ENCODE measurements at regions not wholly inside any gene's neighbourhood (a gene's known extent, or its start where the extent isn't known, plus 50 kb on each side); places are given as distances from the start of the nearest gene placed in this dataset.

DNA sequence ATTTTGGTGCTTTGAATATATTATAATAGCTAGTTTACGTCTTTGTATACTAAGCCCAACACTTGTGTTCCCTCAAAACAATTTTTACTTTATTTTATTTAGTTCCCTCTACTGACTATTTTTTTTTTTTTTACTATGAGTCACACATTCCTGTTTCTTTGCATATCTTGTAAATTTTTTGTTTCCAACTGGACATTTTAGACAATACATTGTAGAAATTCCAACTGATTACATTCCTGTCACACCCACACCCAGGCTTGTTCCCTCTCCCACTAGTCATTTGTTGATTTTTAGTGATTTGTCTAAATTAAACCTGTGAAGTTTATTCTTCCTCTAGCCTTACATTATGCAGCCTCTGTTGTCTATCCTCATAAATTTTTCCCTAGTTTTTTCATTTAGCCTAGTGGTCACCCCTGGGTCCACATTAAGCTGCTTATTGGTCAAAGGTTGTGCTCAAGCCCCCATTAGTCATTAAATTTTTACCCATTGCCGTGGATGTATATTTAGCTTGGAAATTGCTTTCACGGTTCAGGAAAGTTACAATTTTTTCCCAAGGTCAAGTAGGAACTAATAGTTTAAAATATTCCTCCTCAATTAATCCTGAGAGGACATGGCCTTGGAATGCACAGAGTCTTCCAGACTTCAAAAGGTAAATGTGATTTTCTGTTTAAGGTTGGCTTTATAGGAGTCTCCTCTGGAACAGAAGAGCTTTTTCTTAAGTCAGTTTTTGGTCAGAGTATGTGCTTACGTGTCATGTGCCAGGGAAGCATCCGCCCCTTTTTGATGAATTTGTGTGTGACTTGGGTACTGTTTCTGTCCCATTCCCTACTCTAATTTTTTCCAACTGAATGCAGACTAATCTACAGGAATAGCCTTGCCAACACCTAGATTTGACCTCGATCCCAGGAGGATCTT is 207.6 kb upstream of the TMEM72 start:
- Histone ChIP-seq H3K27me3 (no peaks in the 10 kb centered on the region), H3K9me3 (no peaks in the 10 kb centered on the region), H3K36me3 (no peaks in the 10 kb centered on the region), H3K4me3 (replicated peaks in 1 of 3) (no peak overlapping the region), H3K4me1 (no peaks in the 10 kb centered on the region), H3K27ac (no peak overlapping the region)
- intact Hi-C loops (cut with DNase I) = no loop called here
- 78 to 89% methylated on average over 6 of the region's 6 CpGs for WGBS, 2 donors
- TF ChIP-seq, protein P1, sequence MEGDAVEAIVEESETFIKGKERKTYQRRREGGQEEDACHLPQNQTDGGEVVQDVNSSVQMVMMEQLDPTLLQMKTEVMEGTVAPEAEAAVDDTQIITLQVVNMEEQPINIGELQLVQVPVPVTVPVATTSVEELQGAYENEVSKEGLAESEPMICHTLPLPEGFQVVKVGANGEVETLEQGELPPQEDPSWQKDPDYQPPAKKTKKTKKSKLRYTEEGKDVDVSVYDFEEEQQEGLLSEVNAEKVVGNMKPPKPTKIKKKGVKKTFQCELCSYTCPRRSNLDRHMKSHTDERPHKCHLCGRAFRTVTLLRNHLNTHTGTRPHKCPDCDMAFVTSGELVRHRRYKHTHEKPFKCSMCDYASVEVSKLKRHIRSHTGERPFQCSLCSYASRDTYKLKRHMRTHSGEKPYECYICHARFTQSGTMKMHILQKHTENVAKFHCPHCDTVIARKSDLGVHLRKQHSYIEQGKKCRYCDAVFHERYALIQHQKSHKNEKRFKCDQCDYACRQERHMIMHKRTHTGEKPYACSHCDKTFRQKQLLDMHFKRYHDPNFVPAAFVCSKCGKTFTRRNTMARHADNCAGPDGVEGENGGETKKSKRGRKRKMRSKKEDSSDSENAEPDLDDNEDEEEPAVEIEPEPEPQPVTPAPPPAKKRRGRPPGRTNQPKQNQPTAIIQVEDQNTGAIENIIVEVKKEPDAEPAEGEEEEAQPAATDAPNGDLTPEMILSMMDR (IDR thresholded peaks at IDR 0.05) = no peak
- no peak for TF ChIP-seq POLR2A (IDR thresholded peaks at IDR 0.05)
- no peak for DNase-seq

DNA sequence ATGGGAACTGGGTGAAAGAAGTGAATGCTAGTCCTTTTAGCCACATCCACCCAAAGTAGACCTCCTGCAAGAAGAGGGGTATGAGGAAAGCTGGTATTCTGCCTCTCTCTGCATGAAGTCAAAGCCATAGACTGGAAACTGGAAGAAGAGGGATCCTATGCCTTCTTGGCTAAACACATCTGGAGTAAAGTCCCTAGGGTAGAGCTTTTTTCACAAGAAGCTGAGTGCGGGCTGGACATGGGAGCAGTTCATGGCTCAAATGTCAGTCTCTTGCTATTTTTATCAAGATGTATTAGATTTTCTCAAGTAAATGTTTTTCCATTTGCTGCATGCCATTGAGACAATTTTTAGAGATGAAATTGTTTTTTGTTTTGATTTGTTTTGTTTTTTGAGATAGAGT is 206.5 kb upstream of the TMEM72 start:
- no peaks in the 10 kb centered on the region for H3K27me3 ChIP-seq
- no peak for DNase-seq
- H3K4me3 ChIP-seq (replicated peaks in 1 of 3) = no peak overlapping the region
- H3K9me3 ChIP-seq = no peaks in the 10 kb centered on the region
- H3K27ac ChIP-seq = no peak overlapping the region
- WGBS, 2 donors = 82 to 93% methylated on average over 1 of the region's 1 CpG
- H3K36me3 ChIP-seq = no peaks in the 10 kb centered on the region
- intact Hi-C loops (cut with DNase I) = no loop called here
- no peak for TF ChIP-seq POLR2A (IDR thresholded peaks at IDR 0.05)
- TF ChIP-seq, protein P1 (IDR thresholded peaks at IDR 0.05) = no peak
- no peaks in the 10 kb centered on the region for H3K4me1 ChIP-seq

DNA sequence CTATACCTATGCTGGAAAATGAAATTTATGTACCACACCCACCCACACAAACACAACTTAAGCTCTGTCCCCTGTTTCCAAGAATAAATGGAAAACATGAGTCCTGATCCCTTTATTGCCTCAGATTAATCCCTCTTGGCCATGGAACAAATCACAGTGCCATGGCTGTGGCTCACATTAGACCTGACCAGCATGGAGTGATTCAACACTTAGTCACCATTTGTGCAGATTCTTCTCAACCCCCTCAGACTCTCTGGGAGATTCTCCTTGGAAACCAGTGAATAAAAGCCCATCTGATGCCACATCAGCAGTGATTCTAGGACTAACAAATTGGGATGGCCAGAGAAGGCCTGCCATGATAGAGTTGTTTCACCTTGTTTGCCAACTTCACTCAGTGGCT is 204.4 kb upstream of the TMEM72 start:
- no peak for DNase-seq
- intact Hi-C loops (cut with DNase I) = no loop called here
- no peaks in the 10 kb centered on the region for H3K27me3 ChIP-seq

DNA sequence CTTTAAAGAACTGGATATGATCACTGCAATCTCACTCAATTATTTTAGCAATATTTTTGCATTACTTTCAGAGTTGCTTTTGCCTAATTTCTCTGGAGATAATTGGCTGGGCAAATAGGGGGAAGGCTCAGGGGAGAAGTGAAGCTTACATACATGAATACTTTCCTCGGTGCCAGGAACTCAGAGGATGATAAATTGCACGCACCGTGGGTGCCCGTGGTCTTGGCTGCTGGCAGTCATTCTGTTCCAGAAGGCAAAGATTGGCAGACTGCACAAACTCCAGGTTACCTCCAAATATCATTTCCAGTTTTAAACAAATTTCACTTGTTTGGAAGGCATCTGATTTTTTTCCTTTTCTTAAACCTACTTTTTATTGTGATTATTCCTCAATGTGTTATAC is 197.8 kb upstream of the TMEM72 start:
- no peak overlapping the region for H3K4me3 ChIP-seq (replicated peaks in 1 of 3)
- 72 to 83% methylated on average over 4 of the region's 4 CpGs for WGBS, 2 donors
- TF ChIP-seq, protein P1 (IDR thresholded peaks at IDR 0.05) = no peak
- TF ChIP-seq POLR2A (IDR thresholded peaks at IDR 0.05) = no peak

More for the DNA sequence above, 204.4 kb upstream of the TMEM72 start:
- no peaks in the 10 kb centered on the region for H3K4me1 ChIP-seq
- no peaks in the 10 kb centered on the region for H3K9me3 ChIP-seq
- H3K4me3 ChIP-seq (replicated peaks in 1 of 3) = no peak overlapping the region
- no peaks in the 10 kb centered on the region for H3K36me3 ChIP-seq
- no peak for TF ChIP-seq POLR2A (IDR thresholded peaks at IDR 0.05)
- TF ChIP-seq, protein P1 (IDR thresholded peaks at IDR 0.05) = no peak
- no peak overlapping the region for H3K27ac ChIP-seq

DNA sequence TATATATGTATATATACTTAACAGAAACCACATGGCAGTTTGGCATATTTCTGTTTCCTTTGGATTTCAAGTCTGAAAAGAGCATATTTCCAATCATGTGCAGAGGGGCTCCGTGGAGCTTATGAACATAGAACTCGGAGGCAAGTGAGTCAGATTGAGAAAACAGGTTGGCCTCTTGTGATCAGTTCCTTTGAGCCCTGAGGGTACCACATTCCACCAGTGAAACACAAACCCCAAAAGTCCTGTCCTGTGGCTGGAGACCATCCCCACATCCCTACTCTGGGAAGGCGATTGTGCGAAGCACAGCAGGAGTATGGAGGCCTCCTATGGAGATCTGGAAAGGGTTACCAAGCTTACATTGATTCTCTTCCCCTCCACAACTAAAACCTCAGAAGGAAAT is 196.7 kb upstream of the TMEM72 start:
- intact Hi-C loops (cut with DNase I) = no loop called here
- Histone ChIP-seq H3K4me1 (no peaks in the 10 kb centered on the region), H3K27ac (no peak overlapping the region), H3K9me3 (no peaks in the 10 kb centered on the region), H3K27me3 (no peaks in the 10 kb centered on the region), H3K36me3 (no peaks in the 10 kb centered on the region), H3K4me3 (replicated peaks in 1 of 3) (no peak overlapping the region)
- WGBS, 2 donors = 91% methylated on average over 4 of the region's 4 CpGs
- no peak for DNase-seq
- TF ChIP-seq, protein P1 (IDR thresholded peaks at IDR 0.05) = no peak
- TF ChIP-seq POLR2A (IDR thresholded peaks at IDR 0.05) = no peak

More for the DNA sequence above, 197.8 kb upstream of the TMEM72 start:
- Histone ChIP-seq H3K4me1 (no peaks in the 10 kb centered on the region), H3K27ac (no peak overlapping the region), H3K27me3 (no peaks in the 10 kb centered on the region), H3K36me3 (no peaks in the 10 kb centered on the region), H3K9me3 (no peaks in the 10 kb centered on the region)
- no peak for DNase-seq
- intact Hi-C loops (cut with DNase I) = no loop called here

Data from thyroid gland (tissue), 4 donors.